Spleen (tissue), 7 donors: ENCODE measurements at regions not wholly inside any gene's neighbourhood (a gene's known extent, or its start where the extent isn't known, plus 50 kb on each side); places are given as distances from the start of the nearest gene placed in this dataset.

Experiments
- CTCF ChIP-seq, 11 experiments: fragments of 200-600 bp in 7 of 11; fragments of 450-650 bp in 4 of 11; sonication (generic) in 4 of 11; IDR thresholded peaks in 8 of 11; conservative IDR thresholded peaks in 3 of 11; 1 replicate in 7 of 11; 2 replicates in 4 of 11; pipeline versions ENCODE4 v1.4.0 to v1.8.0; 2016 to 2021; ENCODE audit warnings: antibody characterized with exemption in 11 of 11, inconsistent platforms in 4 of 11, mild to moderate bottlenecking in 1 of 11
- POLR2A ChIP-seq, 3 donors: fragments of 450-650 bp; IDR thresholded peaks; one replicate each; pipeline ENCODE4 v1.5.1; 2017; ENCODE audit warnings: antibody characterized with exemption in 3 of 3, mild to moderate bottlenecking in 1 of 3
- donor health status: DM: no; HTN: no; CAD: no; lungs with moderate emphysema.
- donor health status: DM: no; HTN: no; CAD: no.
- donor health status: DM: no; HTN: no; CAD: no.

GRCh38 chr11:92636543-92637188 lies 332.8 kb upstream of the MTNR1B start:
- TF ChIP-seq CTCF (IDR thresholded peaks at IDR 0.05 in 8 of 11, conservative IDR thresholded peaks at IDR 0.05 in 3 of 11) (no peak), POLR2A (IDR thresholded peaks at IDR 0.05) (no peak)
